Fibroblast of lung (primary cell): ENCODE measurements at regions not wholly inside any gene's neighbourhood (a gene's known extent, or its start where the extent isn't known, plus 50 kb on each side); places are given as distances from the start of the nearest gene placed in this dataset.

Source experiments
- EZH2 ChIP-seq: IDR thresholded peaks from 2 replicates; pipeline ENCODE4 v1.5.1; 2012; ENCODE audit warnings: low read length, control low read depth, mild to moderate bottlenecking; ENCODE audit errors: missing control alignments
- TF ChIP-seq, protein P1 (sequence below), 2 donors: IDR thresholded peaks in 1 of 2; conservative IDR thresholded peaks in 1 of 2; 1 replicate in 1 of 2; 2 replicates in 1 of 2; pipeline ENCODE4 v1.5.1; 2011 to 2012; ENCODE audit warnings: low read length in 2 of 2, control low read depth in 1 of 2, inconsistent platforms in 1 of 2, low read depth in 1 of 2, mild to moderate bottlenecking in 1 of 2

DNA sequence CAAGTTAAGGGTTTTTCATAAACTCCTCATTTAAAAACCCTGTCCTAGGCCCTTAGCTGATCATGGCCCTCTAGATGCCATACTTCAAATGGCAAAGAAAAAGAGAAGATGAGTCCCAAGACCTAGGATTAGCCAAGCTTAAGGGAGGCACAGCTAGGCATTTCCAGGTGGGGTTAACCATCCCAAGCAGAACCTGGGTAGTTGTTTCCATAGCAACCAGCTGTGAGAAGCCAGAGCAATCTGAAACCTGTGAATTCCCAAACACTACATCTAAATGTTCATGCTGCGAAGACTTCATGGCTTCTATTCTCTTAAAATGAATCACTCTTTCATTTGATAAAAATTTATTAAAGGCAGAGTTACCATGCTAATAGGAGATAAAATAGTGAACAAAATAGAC lies 372.9 kb downstream of the C12orf50 start:
- TF ChIP-seq, protein P1, sequence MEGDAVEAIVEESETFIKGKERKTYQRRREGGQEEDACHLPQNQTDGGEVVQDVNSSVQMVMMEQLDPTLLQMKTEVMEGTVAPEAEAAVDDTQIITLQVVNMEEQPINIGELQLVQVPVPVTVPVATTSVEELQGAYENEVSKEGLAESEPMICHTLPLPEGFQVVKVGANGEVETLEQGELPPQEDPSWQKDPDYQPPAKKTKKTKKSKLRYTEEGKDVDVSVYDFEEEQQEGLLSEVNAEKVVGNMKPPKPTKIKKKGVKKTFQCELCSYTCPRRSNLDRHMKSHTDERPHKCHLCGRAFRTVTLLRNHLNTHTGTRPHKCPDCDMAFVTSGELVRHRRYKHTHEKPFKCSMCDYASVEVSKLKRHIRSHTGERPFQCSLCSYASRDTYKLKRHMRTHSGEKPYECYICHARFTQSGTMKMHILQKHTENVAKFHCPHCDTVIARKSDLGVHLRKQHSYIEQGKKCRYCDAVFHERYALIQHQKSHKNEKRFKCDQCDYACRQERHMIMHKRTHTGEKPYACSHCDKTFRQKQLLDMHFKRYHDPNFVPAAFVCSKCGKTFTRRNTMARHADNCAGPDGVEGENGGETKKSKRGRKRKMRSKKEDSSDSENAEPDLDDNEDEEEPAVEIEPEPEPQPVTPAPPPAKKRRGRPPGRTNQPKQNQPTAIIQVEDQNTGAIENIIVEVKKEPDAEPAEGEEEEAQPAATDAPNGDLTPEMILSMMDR (conservative IDR thresholded peaks at IDR 0.05 in 1 of 2, IDR thresholded peaks at IDR 0.05 in 1 of 2; ENCODE audit: low read depth in 1 of 2, low read length in 2 of 2), result no peak
- TF ChIP-seq EZH2, result no peak
